H9 (cell line): ENCODE measurements at regions not wholly inside any gene's neighbourhood (a gene's known extent, or its start where the extent isn't known, plus 50 kb on each side); places are given as distances from the start of the nearest gene placed in this dataset.

Experiments used
- DNase-seq: peaks from one replicate; pipeline ENCODE4 v3.0.0-alpha.2; 2017
- H2AFZ ChIP-seq: one replicate; pipeline ENCODE4 v1.6.1; 2013; ENCODE audit warnings: mild to moderate bottlenecking, low read length, control low read depth, moderate library complexity
- H2AK5ac ChIP-seq: 2 replicates; pipeline ENCODE4 v1.6.1; 2013; ENCODE audit warnings: low read length, control low read depth, mixed read lengths; ENCODE audit not compliant: insufficient read length
- H2BK120ac ChIP-seq: one replicate; pipeline ENCODE4 v1.6.1; 2013; ENCODE audit warnings: low read depth, mild to moderate bottlenecking, low read length, control low read depth, inconsistent platforms; ENCODE audit not compliant: poor library complexity, severe bottlenecking
- H2BK12ac ChIP-seq: 2 replicates; pipeline ENCODE4 v1.6.1; 2013; ENCODE audit warnings: low read length, control low read depth, mixed read lengths, low read depth; ENCODE audit not compliant: insufficient read length
- H2BK15ac ChIP-seq: 2 replicates; pipeline ENCODE4 v1.6.1; 2013; ENCODE audit warnings: low read depth, low read length, control low read depth
- H2BK20ac ChIP-seq: one replicate; pipeline ENCODE4 v1.6.1; 2013; ENCODE audit warnings: low read depth, mild to moderate bottlenecking, low read length, control low read depth, inconsistent platforms; ENCODE audit not compliant: poor library complexity, severe bottlenecking
- H2BK5ac ChIP-seq: 2 replicates; pipeline ENCODE4 v1.6.1; 2013; ENCODE audit warnings: low read length, control low read depth, mixed read lengths; ENCODE audit not compliant: insufficient read length
- H3K14ac ChIP-seq: 2 replicates; pipeline ENCODE4 v1.6.1; 2013; ENCODE audit warnings: low read length, control low read depth; ENCODE audit not compliant: insufficient read depth
- H3K18ac ChIP-seq: 2 replicates; pipeline ENCODE4 v1.6.1; 2013; ENCODE audit warnings: low read depth, mild to moderate bottlenecking, mixed read lengths, low read length, control low read depth; ENCODE audit not compliant: insufficient read length
- H3K23ac ChIP-seq: 2 replicates; pipeline ENCODE4 v1.6.1; 2013; ENCODE audit warnings: low read length, control low read depth, mixed read lengths, low read depth; ENCODE audit not compliant: insufficient read length
- H3K23me2 ChIP-seq: 2 replicates; pipeline ENCODE4 v1.6.1; 2013; ENCODE audit warnings: low read depth, mild to moderate bottlenecking, mixed read lengths, low read length, control low read depth; ENCODE audit not compliant: insufficient read length, poor library complexity, severe bottlenecking
- H3K27ac ChIP-seq: 2 replicates; pipeline ENCODE4 v1.5.1; 2013; ENCODE audit warnings: low read length, control low read depth, mixed read lengths, low read depth; ENCODE audit not compliant: insufficient read length
- H3K27me3 ChIP-seq: 2 replicates; pipeline ENCODE4 v1.6.1; 2013; ENCODE audit warnings: low read length, control low read depth, inconsistent platforms; ENCODE audit not compliant: insufficient read depth
- H3K4ac ChIP-seq: 2 replicates; pipeline ENCODE4 v1.6.1; 2013; ENCODE audit warnings: low read depth, mild to moderate bottlenecking, control low read depth, inconsistent platforms, low read length, moderate library complexity
- H3K4me1 ChIP-seq: 2 replicates; pipeline ENCODE4 v1.6.1; 2013; ENCODE audit warnings: low read length, control low read depth, inconsistent platforms; ENCODE audit not compliant: insufficient read depth
- H3K4me2 ChIP-seq: 2 replicates; pipeline ENCODE4 v1.6.1; 2013; ENCODE audit warnings: low read length, control low read depth, mixed read lengths; ENCODE audit not compliant: insufficient read length, insufficient read depth
- H3K56ac ChIP-seq: 2 replicates; pipeline ENCODE4 v1.6.1; 2013; ENCODE audit warnings: low read depth, mild to moderate bottlenecking, mixed read lengths, low read length, control low read depth; ENCODE audit not compliant: insufficient read length
- H3K79me1 ChIP-seq: 2 replicates; pipeline ENCODE4 v1.6.1; 2013; ENCODE audit warnings: low read depth, mild to moderate bottlenecking, moderate library complexity, low read length, control low read depth, inconsistent platforms; ENCODE audit not compliant: insufficient read depth, poor library complexity, severe bottlenecking
- H3K79me2 ChIP-seq: 2 replicates; pipeline ENCODE4 v1.6.1; 2013; ENCODE audit warnings: low read length, control low read depth, inconsistent platforms; ENCODE audit not compliant: insufficient read depth
- H3K9ac ChIP-seq: 2 replicates; pipeline ENCODE4 v1.6.1; 2013; ENCODE audit warnings: low read length, control low read depth, mixed read lengths; ENCODE audit not compliant: insufficient read length; ENCODE audit errors: extremely low read depth
- H3K9me3 ChIP-seq: one replicate; pipeline ENCODE4 v1.6.1; 2013; ENCODE audit warnings: low read depth, low read length, inconsistent platforms; ENCODE audit not compliant: control insufficient read depth
- H3T11ph ChIP-seq: one replicate; pipeline ENCODE4 v1.6.1; 2013; ENCODE audit warnings: mild to moderate bottlenecking, low read length, control low read depth, inconsistent platforms
- H4K20me1 ChIP-seq: one replicate; pipeline ENCODE4 v1.6.1; 2013; ENCODE audit not compliant: control insufficient read depth, insufficient read length, insufficient read depth
- H4K5ac ChIP-seq: 2 replicates; pipeline ENCODE4 v1.6.1; 2013; ENCODE audit warnings: low read depth, mild to moderate bottlenecking, mixed read lengths, low read length, control low read depth; ENCODE audit not compliant: insufficient read length
- H4K8ac ChIP-seq: replicated peaks from 2 replicates; pipeline ENCODE4 v1.6.1; 2013; ENCODE audit warnings: low read length, control low read depth, mixed read lengths, low read depth; ENCODE audit not compliant: insufficient read length
- H4K91ac ChIP-seq: 2 replicates; pipeline ENCODE4 v1.6.1; 2013; ENCODE audit warnings: low read depth, mild to moderate bottlenecking, moderate library complexity, mixed read lengths, low read length, control low read depth; ENCODE audit not compliant: insufficient read length
- H3K27ac Mint-ChIP-seq, 3 experiments: 2 replicates in 2 of 3; 3 replicates in 1 of 3; pipeline ENCODE4 v1.8.0; 2020 to 2021; ENCODE audit warnings: mixed read lengths in 3 of 3, mild to moderate bottlenecking in 1 of 3, moderate library complexity in 1 of 3
- H3K27me3 Mint-ChIP-seq: 2 replicates; pipeline ENCODE4 v1.8.0; 2021; ENCODE audit warnings: low read depth, mild to moderate bottlenecking, moderate library complexity, mixed read lengths
- H3K36me3 Mint-ChIP-seq, 3 experiments: 2 replicates in 2 of 3; 3 replicates in 1 of 3; pipeline ENCODE4 v1.8.0; 2020 to 2021; ENCODE audit warnings: low read depth in 3 of 3, mixed read lengths in 3 of 3; ENCODE audit not compliant: insufficient read depth in 1 of 3
- H3K4me1 Mint-ChIP-seq, 2 experiments: 2 replicates each; pipeline ENCODE4 v1.8.0; 2020; ENCODE audit warnings: mixed read lengths in 2 of 2
- H3K4me3 Mint-ChIP-seq, 2 experiments: 2 replicates in 1 of 2; 3 replicates in 1 of 2; pipeline ENCODE4 v1.8.0; 2020 to 2021; ENCODE audit warnings: mild to moderate bottlenecking in 2 of 2, mixed read lengths in 2 of 2, moderate library complexity in 1 of 2
- H3K9me3 Mint-ChIP-seq, 2 experiments: 2 replicates in 1 of 2; 3 replicates in 1 of 2; pipeline ENCODE4 v1.8.0; 2020; ENCODE audit warnings: mild to moderate bottlenecking in 2 of 2, mixed read lengths in 2 of 2, moderate library complexity in 1 of 2
- CTCF ChIP-seq: fragments of 200-600 bp; sonication (generic); conservative IDR thresholded peaks from 3 replicates; pipeline ENCODE4 v1.8.0; 2021; ENCODE audit warnings: antibody characterized with exemption, mild to moderate bottlenecking
- WGBS: extraction: QIAGEN DNeasy Blood & Tissue Kit; methylation state at CpG from one replicate; pipeline ENCODE4 v1.1.7; 2013; ENCODE audit warnings: missing lambda C conversion rate, low lambda C conversion rate, mixed read lengths; ENCODE audit not compliant: insufficient read length; ENCODE audit errors: extremely low coverage; 5-methylcytosine and 5-hydroxymethylcytosine counted together

- Histone ChIP-seq H3K18ac (no peak overlapping the region), H2BK20ac (no peak overlapping the region), H3K4me1 (no peaks in the 10 kb centered on the region), H4K20me1 (no peaks in the 10 kb centered on the region), H2AFZ (no peak overlapping the region), H2BK15ac (no peak overlapping the region), H3K9ac (no peak overlapping the region), H4K8ac (no peak overlapping the region), H3K27ac (no peak overlapping the region), H3K9me3 (no peaks in the 10 kb centered on the region), H2BK120ac (no peak overlapping the region), H2BK12ac (no peak overlapping the region), H3K56ac (no peak overlapping the region), H3K4me2 (no peak overlapping the region), H4K91ac (no peak overlapping the region), H4K5ac (no peak overlapping the region), H3K4ac (no peak overlapping the region), H3K14ac (no peak overlapping the region), H2BK5ac (no peak overlapping the region), H3K23me2 (no peaks in the 10 kb centered on the region), H3K27me3 (no peaks in the 10 kb centered on the region), H3K79me1 (no peaks in the 10 kb centered on the region), H3T11ph (no peak overlapping the region), H3K79me2 (no peaks in the 10 kb centered on the region), H2AK5ac (no peak overlapping the region), H3K23ac (no peak overlapping the region)
- Mint-ChIP-seq H3K4me1 (no peaks in the 10 kb centered on the region; a peak in 1 of 4 replicates), H3K4me3 (no peak overlapping the region), H3K27me3 (peaks cover 1% of the 10 kb centered on the region; the same call in 1 of the 2 replicates), H3K27ac (no peak overlapping the region; a peak in 1 of 7 replicates), H3K9me3 (no peaks in the 10 kb centered on the region), H3K36me3 (no peaks in the 10 kb centered on the region)
- DNase-seq, result no peak
- no CpG with 5 or more reads among the region's 2 CpGs for WGBS
- TF ChIP-seq CTCF, result no peak
Observed at GRCh38 chr6:50973464-50973863, 154.8 kb downstream of the TFAP2B start.
